Fibroblast of mammary gland (primary cell): ENCODE measurements at regions not wholly inside any gene's neighbourhood (a gene's known extent, or its start where the extent isn't known, plus 50 kb on each side); places are given as distances from the start of the nearest gene placed in this dataset.

Source experiments
- DNase-seq: peaks from one replicate; pipeline ENCODE4 v3.0.0-alpha.2; 2010; ENCODE audit warnings: low read depth
- H3K4me3 ChIP-seq: 2 replicates; pipeline ENCODE4 v1.5.1; 2011; ENCODE audit warnings: low read depth, mild to moderate bottlenecking, low read length, moderate library complexity; ENCODE audit not compliant: control insufficient read depth
- CTCF ChIP-seq: conservative IDR thresholded peaks from 2 replicates; pipeline ENCODE4 v1.5.1; 2011; ENCODE audit warnings: low read depth, low read length, inconsistent platforms; ENCODE audit not compliant: control insufficient read depth, insufficient read depth

DNA sequence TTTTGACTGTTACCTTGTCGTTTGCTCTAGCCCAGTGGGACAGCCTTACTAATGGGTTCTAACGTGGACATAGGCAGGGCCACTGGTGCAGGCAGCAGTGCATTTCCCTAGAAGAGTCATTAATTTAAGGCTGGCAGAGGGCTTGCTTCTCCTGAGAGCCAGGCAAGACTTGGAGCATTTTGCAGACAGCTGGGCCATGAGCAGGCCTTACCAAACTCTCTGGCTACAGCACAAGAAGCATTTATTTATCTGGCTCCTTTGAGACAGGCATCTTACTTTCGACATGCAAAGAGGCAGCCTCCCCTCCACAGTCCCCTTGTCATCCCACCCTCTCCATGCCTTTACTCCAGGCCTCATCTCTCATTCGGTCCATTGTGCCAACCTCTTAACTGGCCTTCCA lies 139.9 kb downstream of the CSNK2A3 start:
- no peak overlapping the region for H3K4me3 ChIP-seq
- DNase-seq, result no peak
- no peak for TF ChIP-seq CTCF

DNA sequence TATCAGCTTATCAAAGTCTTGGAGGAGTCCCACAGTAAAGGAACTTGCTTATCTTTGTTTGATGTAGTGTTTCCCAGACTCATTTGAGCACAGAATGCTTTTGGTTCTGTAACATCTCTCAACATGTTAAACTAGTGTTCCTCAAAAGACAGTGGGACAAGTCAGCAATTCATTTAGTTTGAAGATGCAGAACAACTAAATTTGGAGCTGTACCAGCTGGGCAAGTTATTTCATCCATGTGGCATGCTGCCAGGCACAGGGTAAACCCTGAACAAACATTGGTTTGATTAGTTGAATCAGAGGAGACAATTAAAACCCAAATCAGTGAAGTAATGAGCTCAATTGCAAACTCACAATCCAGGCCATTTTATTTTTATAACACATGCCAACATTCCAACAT lies 141.2 kb downstream of the CSNK2A3 start:
- DNase-seq, result no peak
- no peak overlapping the region for H3K4me3 ChIP-seq
- no peak for TF ChIP-seq CTCF

- TF ChIP-seq CTCF, result no peak
- DNase-seq, result peak; percentile 7
- no peak overlapping the region for H3K4me3 ChIP-seq
Observed at GRCh38 chr11:11211186-11211585, 141.9 kb downstream of the CSNK2A3 start.

DNA sequence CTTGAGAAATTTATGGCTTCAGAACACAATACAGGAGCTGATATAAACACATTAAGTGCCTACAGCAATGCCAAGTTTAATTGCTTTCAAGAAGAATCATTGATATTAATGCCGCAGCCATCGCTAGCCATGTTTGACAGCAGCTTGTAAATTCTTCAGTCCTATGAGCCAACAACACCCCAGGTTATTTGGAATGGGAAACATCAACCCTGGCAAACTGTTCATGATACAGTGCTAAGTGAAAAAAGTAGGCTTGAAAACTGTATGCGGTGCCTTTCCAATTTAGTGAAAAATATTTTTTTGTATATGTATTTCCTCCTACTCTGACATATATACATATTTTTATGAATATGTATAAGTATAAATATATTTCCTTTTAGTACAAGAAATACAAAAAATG lies 142.6 kb downstream of the CSNK2A3 start:
- H3K4me3 ChIP-seq, result no peak overlapping the region
- DNase-seq, result no peak
- TF ChIP-seq CTCF, result no peak

DNA sequence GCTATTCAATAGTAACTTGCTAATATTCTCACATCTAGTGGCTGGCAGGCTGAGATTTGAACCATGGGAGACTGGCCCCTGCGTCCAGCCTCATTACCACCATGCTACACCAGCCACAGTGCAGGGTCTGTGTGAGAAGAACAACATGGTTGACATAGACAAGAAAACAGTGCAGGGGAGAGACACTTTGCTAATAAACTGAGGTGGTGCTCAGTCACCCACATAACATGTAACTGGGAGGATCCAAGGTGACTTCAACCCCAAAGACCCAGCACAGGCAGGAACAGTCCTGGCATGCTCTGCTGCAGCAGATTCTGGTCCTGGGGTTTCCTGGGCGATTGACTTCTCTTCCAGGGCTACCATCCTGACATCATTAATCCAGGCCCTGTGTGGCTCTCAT lies 143.1 kb downstream of the CSNK2A3 start:
- TF ChIP-seq CTCF, result no peak
- no peak for DNase-seq
- H3K4me3 ChIP-seq, result no peak overlapping the region

DNA sequence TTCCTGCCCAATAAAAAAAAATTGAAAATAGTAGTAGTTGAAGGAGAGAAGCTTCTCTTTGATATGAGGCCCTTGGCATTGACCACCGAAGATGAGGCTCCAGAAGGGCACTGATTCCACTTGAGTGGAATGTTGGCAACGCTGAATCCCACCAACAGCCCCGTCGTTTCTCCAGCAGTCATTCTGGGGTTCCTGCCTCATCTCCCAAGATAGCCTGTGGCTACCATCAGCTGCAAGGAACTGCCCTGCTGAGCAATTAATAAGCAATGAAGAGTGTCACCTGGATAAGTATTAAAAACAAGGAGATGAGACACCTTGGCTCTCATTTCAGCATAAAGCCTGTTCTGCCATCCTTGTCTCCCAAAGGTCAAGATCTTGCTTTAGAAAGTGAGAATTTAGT lies 144.1 kb downstream of the CSNK2A3 start:
- no peak overlapping the region for H3K4me3 ChIP-seq
- TF ChIP-seq CTCF, result no peak
- no peak for DNase-seq

GRCh38 chr11:11207428-11207827 lies 145.6 kb downstream of the CSNK2A3 start:
- H3K4me3 ChIP-seq, result no peak overlapping the region
- DNase-seq, result no peak
- TF ChIP-seq CTCF, result no peak
